ENCODE measurements at regions not wholly inside any gene's neighbourhood (a gene's known extent, or its start where the extent isn't known, plus 50 kb on each side); places are given as distances from the start of the nearest gene placed in this dataset.

DNA sequence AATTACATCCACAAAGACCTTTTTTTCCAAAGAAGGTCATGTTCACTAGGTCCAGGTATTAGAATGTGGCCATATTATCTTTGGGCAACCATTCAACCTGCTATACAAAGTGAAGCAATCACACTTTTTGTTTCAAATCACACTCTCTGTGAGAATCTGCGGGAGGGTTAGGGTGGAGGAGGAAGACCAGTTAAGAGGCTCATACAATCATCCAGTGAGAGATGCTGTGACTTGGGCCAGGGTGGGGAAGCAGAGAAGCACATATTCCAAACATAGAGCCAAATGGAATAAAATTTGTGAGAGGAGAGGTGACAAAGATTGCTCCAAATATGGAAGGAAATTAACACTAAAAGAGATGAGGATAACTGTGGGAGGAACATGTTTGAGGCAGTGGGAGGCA, 351.6 kb downstream of the CYRIA start:
- Histone ChIP-seq H3K9ac (ENCODE audit: low read depth, low read length) (no peak overlapping the region), H2BK15ac (ENCODE audit: low read depth, low read length) (no peak overlapping the region), H3K36me3 (ENCODE audit: control insufficient read depth, insufficient read depth, low read length) (no peaks in the 10 kb centered on the region), H3K4ac (ENCODE audit: low read depth, low read length) (no peak overlapping the region), H4K5ac (ENCODE audit: low read depth, low read length) (no peak overlapping the region), H3K27ac (ENCODE audit: insufficient read depth, low read length) (no peak overlapping the region), H3K9me1 (ENCODE audit: insufficient read depth, low read length) (no peaks in the 10 kb centered on the region), H3K4me2 (ENCODE audit: low read depth, low read length) (no peak overlapping the region), H4K20me1 (ENCODE audit: insufficient read depth, low read length) (no peaks in the 10 kb centered on the region), H2BK20ac (ENCODE audit: low read depth, low read length) (no peak overlapping the region), H4K91ac (ENCODE audit: insufficient read depth, low read depth, low read length) (no peak overlapping the region), H3K14ac (replicated peaks; ENCODE audit: low read depth, low read length) (no peak overlapping the region), H3K9me3 (ENCODE audit: control insufficient read depth, insufficient read depth, low read length) (peaks cover 37% of the 10 kb centered on the region), H2AK9ac (replicated peaks; ENCODE audit: low read depth, low read length, poor library complexity) (no peak overlapping the region), H2AK5ac (ENCODE audit: low read depth, low read length) (no peak overlapping the region), H3K4me3 (ENCODE audit: insufficient read depth, low read depth, low read length) (no peak overlapping the region), H3K4me1 (ENCODE audit: control insufficient read depth, insufficient read depth, low read length) (no peaks in the 10 kb centered on the region), H3K56ac (ENCODE audit: extremely low read depth, insufficient read depth, low read length) (no peak overlapping the region), H3K23ac (ENCODE audit: low read depth, low read length) (no peak overlapping the region), H3K18ac (ENCODE audit: low read depth, low read length) (no peak overlapping the region), H2BK5ac (ENCODE audit: low read depth, low read length, poor library complexity, severe bottlenecking) (no peak overlapping the region), H4K8ac (ENCODE audit: low read depth in 2 of 2, low read length in 2 of 2) (no peak overlapping the region), H2AFZ (replicated peaks; ENCODE audit: low read length, poor library complexity) (no peak overlapping the region), H3K27me3 (ENCODE audit: control insufficient read depth, insufficient read depth, low read length) (no peaks in the 10 kb centered on the region), H2BK120ac (ENCODE audit: low read depth, low read length) (no peak overlapping the region), H3K79me1 (ENCODE audit: low read depth in 1 of 2, low read length in 2 of 2) (no peaks in the 10 kb centered on the region)
- dilution Hi-C loops (cut with HindIII; ENCODE audit: low sequenced_read_pairs, unreplicated experiment) (no loop called here), intact Hi-C loops (cut with micrococcal nuclease) (no loop called here), in situ Hi-C loops (cut with MboI; ENCODE audit: low sequenced_read_pairs) (no loop called here)
- ATAC-seq (ENCODE audit: low read depth) (no peak), DNase-seq (no peak)
- CTCF ChIA-PET, result no interaction called here
- POLR2A ChIA-PET (ENCODE audit: unreplicated experiment), result no interaction called here
- no CpG with 5 or more reads among the region's 1 CpG for WGBS, 2 experiments (ENCODE audit: extremely low coverage in 2 of 2, insufficient read length in 1 of 2)
- no TSS peak for BruUV-seq (replicated peaks)
- TF ChIP-seq MXI1 (IDR thresholded peaks at IDR 0.05; ENCODE audit: borderline replicate concordance, low read depth, low read length) (no peak), SMC3 (IDR thresholded peaks at IDR 0.05; ENCODE audit: low read depth, low read length) (no peak), MAZ (IDR thresholded peaks at IDR 0.05; ENCODE audit: borderline replicate concordance, low read depth, low read length) (no peak), RCOR1 (IDR thresholded peaks at IDR 0.05; ENCODE audit: insufficient replicate concordance, low read length) (no peak), BHLHE40 (IDR thresholded peaks at IDR 0.05; ENCODE audit: low read depth, low read length) (no peak), POLR2A (IDR thresholded peaks at IDR 0.05; ENCODE audit: low read depth, low read length) (no peak), NFE2L2 (IDR thresholded peaks at IDR 0.05; ENCODE audit: low read depth, low read length) (no peak), RAD21 (IDR thresholded peaks at IDR 0.05; ENCODE audit: low read length) (no peak), RFX5 (IDR thresholded peaks at IDR 0.05; ENCODE audit: low read depth, low read length) (no peak), CHD1 (IDR thresholded peaks at IDR 0.05; ENCODE audit: low read depth, low read length) (no peak)

Data from IMR-90 (cell line).